ENCODE measurements at regions not wholly inside any gene's neighbourhood (a gene's known extent, or its start where the extent isn't known, plus 50 kb on each side); places are given as distances from the start of the nearest gene placed in this dataset.

- no peak for DNase-seq
- Mint-ChIP-seq H3K27ac (no peak overlapping the region), H3K4me3 (no peak overlapping the region), H3K4me1 (no peaks in the 10 kb centered on the region), H3K27me3 (no peaks in the 10 kb centered on the region), H3K9me3 (ENCODE audit: insufficient read depth) (peaks cover 2% of the 10 kb centered on the region)
- TF ChIP-seq, protein P1, sequence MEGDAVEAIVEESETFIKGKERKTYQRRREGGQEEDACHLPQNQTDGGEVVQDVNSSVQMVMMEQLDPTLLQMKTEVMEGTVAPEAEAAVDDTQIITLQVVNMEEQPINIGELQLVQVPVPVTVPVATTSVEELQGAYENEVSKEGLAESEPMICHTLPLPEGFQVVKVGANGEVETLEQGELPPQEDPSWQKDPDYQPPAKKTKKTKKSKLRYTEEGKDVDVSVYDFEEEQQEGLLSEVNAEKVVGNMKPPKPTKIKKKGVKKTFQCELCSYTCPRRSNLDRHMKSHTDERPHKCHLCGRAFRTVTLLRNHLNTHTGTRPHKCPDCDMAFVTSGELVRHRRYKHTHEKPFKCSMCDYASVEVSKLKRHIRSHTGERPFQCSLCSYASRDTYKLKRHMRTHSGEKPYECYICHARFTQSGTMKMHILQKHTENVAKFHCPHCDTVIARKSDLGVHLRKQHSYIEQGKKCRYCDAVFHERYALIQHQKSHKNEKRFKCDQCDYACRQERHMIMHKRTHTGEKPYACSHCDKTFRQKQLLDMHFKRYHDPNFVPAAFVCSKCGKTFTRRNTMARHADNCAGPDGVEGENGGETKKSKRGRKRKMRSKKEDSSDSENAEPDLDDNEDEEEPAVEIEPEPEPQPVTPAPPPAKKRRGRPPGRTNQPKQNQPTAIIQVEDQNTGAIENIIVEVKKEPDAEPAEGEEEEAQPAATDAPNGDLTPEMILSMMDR (IDR thresholded peaks at IDR 0.05), result no peak
- no peak for TF ChIP-seq EZH2 (IDR thresholded peaks at IDR 0.05; ENCODE audit: borderline replicate concordance, insufficient read depth, low read depth, low read length, poor library complexity, severe bottlenecking)
- Histone ChIP-seq H3K36me3 (replicated peaks in 1 of 2; ENCODE audit: control extremely low read depth in 1 of 2, control insufficient read depth in 1 of 2, extremely low read depth in 1 of 2, insufficient read depth in 2 of 2, low read length in 1 of 2) (no peaks in the 10 kb centered on the region), H3K9me3 (ENCODE audit: control extremely low read depth in 1 of 3, control insufficient read depth in 2 of 3, insufficient read depth in 1 of 3, low read length in 2 of 3) (no peaks in the 10 kb centered on the region), H3K4me1 (ENCODE audit: control insufficient read depth in 2 of 2, insufficient read depth in 2 of 2, low read length in 2 of 2) (no peaks in the 10 kb centered on the region), H3K4me2 (replicated peaks; ENCODE audit: low read depth, low read length, poor library complexity, severe bottlenecking) (no peak overlapping the region), H4K20me1 (ENCODE audit: control insufficient read depth, insufficient read depth, low read length, poor library complexity, severe bottlenecking) (no peaks in the 10 kb centered on the region), H3K4me3 (ENCODE audit: control extremely low read depth in 1 of 5, extremely low read depth in 1 of 5, insufficient read depth in 1 of 5, low read depth in 2 of 5, low read length in 4 of 5) (no peak overlapping the region), H3K27me3 (replicated peaks in 1 of 4; ENCODE audit: control extremely low read depth in 1 of 4, control insufficient read depth in 3 of 4, insufficient read depth in 4 of 4, low read length in 3 of 4) (no peaks in the 10 kb centered on the region), H2AFZ (ENCODE audit: insufficient read depth, low read depth, low read length, poor library complexity, severe bottlenecking) (no peak overlapping the region), H3K9ac (ENCODE audit: low read length) (no peak overlapping the region), H3K79me2 (ENCODE audit: control insufficient read depth, insufficient read depth, low read length) (no peaks in the 10 kb centered on the region), H3K27ac (ENCODE audit: low read length in 2 of 2) (no peak overlapping the region)
- POLR2A ChIA-PET, result no interaction called here
- CTCF ChIA-PET, result no interaction called here
- no peak for ATAC-seq (ENCODE audit: low read depth)
- WGBS (ENCODE audit: insufficient coverage), result 96% methylated on average over 5 of the region's 6 CpGs
- intact Hi-C loops (cut with micrococcal nuclease), result no loop called here
Observed at GRCh38 chr2:13542061-13542460, 825.3 kb downstream of the TRIB2 start.

- no peak overlapping the region for H2AFZ ChIP-seq (ENCODE audit: insufficient read depth, low read depth, low read length, poor library complexity, severe bottlenecking)
- Mint-ChIP-seq H3K4me3 (no peak overlapping the region), H3K27me3 (no peaks in the 10 kb centered on the region), H3K27ac (no peak overlapping the region), H3K9me3 (ENCODE audit: insufficient read depth) (peaks cover 2% of the 10 kb centered on the region), H3K4me1 (no peaks in the 10 kb centered on the region)
- H3K4me3 ChIP-seq (ENCODE audit: control extremely low read depth in 1 of 5, extremely low read depth in 1 of 5, insufficient read depth in 1 of 5, low read depth in 2 of 5, low read length in 4 of 5), result no peak overlapping the region
- ChIA-PET POLR2A (no interaction called here), CTCF (no interaction called here)
- H3K27ac ChIP-seq (ENCODE audit: low read length in 2 of 2), result no peak overlapping the region
- no peaks in the 10 kb centered on the region for H4K20me1 ChIP-seq (ENCODE audit: control insufficient read depth, insufficient read depth, low read length, poor library complexity, severe bottlenecking)
- no peak overlapping the region for H3K4me2 ChIP-seq (replicated peaks; ENCODE audit: low read depth, low read length, poor library complexity, severe bottlenecking)
- no peak overlapping the region for H3K9ac ChIP-seq (ENCODE audit: low read length)
- H3K9me3 ChIP-seq (ENCODE audit: control extremely low read depth in 1 of 3, control insufficient read depth in 2 of 3, insufficient read depth in 1 of 3, low read length in 2 of 3), result no peaks in the 10 kb centered on the region
- no peaks in the 10 kb centered on the region for H3K79me2 ChIP-seq (ENCODE audit: control insufficient read depth, insufficient read depth, low read length)
- WGBS (ENCODE audit: insufficient coverage), result 61% methylated on average over 4 of the region's 5 CpGs
- TF ChIP-seq, protein P1 (IDR thresholded peaks at IDR 0.05), result no peak
- no peak for TF ChIP-seq EZH2 (IDR thresholded peaks at IDR 0.05; ENCODE audit: borderline replicate concordance, insufficient read depth, low read depth, low read length, poor library complexity, severe bottlenecking)
- no peak for DNase-seq
- no peaks in the 10 kb centered on the region for H3K4me1 ChIP-seq (ENCODE audit: control insufficient read depth in 2 of 2, insufficient read depth in 2 of 2, low read length in 2 of 2)
- no peaks in the 10 kb centered on the region for H3K36me3 ChIP-seq (replicated peaks in 1 of 2; ENCODE audit: control extremely low read depth in 1 of 2, control insufficient read depth in 1 of 2, extremely low read depth in 1 of 2, insufficient read depth in 2 of 2, low read length in 1 of 2)
- no peaks in the 10 kb centered on the region for H3K27me3 ChIP-seq (replicated peaks in 1 of 4; ENCODE audit: control extremely low read depth in 1 of 4, control insufficient read depth in 3 of 4, insufficient read depth in 4 of 4, low read length in 3 of 4)
- ATAC-seq (ENCODE audit: low read depth), result no peak
- intact Hi-C loops (cut with micrococcal nuclease), result no loop called here
Observed at GRCh38 chr2:13542642-13543041, 825.9 kb downstream of the TRIB2 start.

Measured in B cell (primary cell).